Heart left ventricle (tissue), 16 donors: ENCODE measurements at regions not wholly inside any gene's neighbourhood (a gene's known extent, or its start where the extent isn't known, plus 50 kb on each side); places are given as distances from the start of the nearest gene placed in this dataset.

Source experiments
- ATAC-seq, 4 donors: fragments of 200-7000 bp; cut with Tn5 transposase; one replicate each; pipeline ENCODE4 v1.9.1; 2020 to 2022; ENCODE audit warnings: moderate library complexity in 4 of 4, mild to moderate bottlenecking in 3 of 4, moderate number of reproducible peaks in 1 of 4
- DNase-seq, 5 donors: peaks; one replicate each; pipeline ENCODE4 v3.0.0-alpha.2; 2020
- H3K27ac ChIP-seq, 12 donors: fragments of 200-600 bp; sonication (generic) in 4 of 12; one replicate each; pipeline versions ENCODE4 v1.5.0 to v1.8.0; 2016 to 2022; ENCODE audit warnings: mild to moderate bottlenecking in 2 of 12
- H3K27me3 ChIP-seq, 9 donors: fragments of 200-600 bp; sonication (generic) in 2 of 9; one replicate each; pipeline versions ENCODE4 v1.5.1 to v1.8.0; 2016 to 2022; ENCODE audit warnings: mild to moderate bottlenecking in 3 of 9
- H3K36me3 ChIP-seq, 9 donors: fragments of 200-600 bp; sonication (generic) in 2 of 9; one replicate each; pipeline versions ENCODE4 v1.5.0 to v1.8.0; 2018 to 2022; ENCODE audit warnings: mild to moderate bottlenecking in 2 of 9
- H3K4me1 ChIP-seq, 12 donors: fragments of 200-600 bp; sonication (generic) in 4 of 12; one replicate each; pipeline versions ENCODE4 v1.5.0 to v1.8.0; 2016 to 2022; ENCODE audit warnings: mild to moderate bottlenecking in 3 of 12
- H3K4me3 ChIP-seq, 12 donors: fragments of 200-600 bp; sonication (generic) in 4 of 12; one replicate each; pipeline versions ENCODE4 v1.5.0 to v1.8.0; 2017 to 2022; ENCODE audit warnings: mild to moderate bottlenecking in 9 of 12, moderate library complexity in 4 of 12
- H3K9me3 ChIP-seq, 12 donors: fragments of 200-600 bp; sonication (generic) in 4 of 12; one replicate each; pipeline versions ENCODE4 v1.5.0 to v1.8.0; 2016 to 2022; ENCODE audit warnings: mild to moderate bottlenecking in 1 of 12
- CTCF ChIP-seq, 12 donors: fragments of 200-600 bp; sonication (generic) in 4 of 12; IDR thresholded peaks; one replicate each; pipeline versions ENCODE4 v1.5.0 to v1.8.0; 2018 to 2022; ENCODE audit warnings: antibody characterized with exemption in 12 of 12, mild to moderate bottlenecking in 5 of 12
- POLR2A ChIP-seq, 2 donors: fragments of 450-650 bp; IDR thresholded peaks; one replicate each; pipeline ENCODE4 v1.6.1; 2017; ENCODE audit warnings: antibody characterized with exemption in 2 of 2, mild to moderate bottlenecking in 2 of 2, moderate library complexity in 2 of 2
- WGBS, 4 donors: extraction: QIAGEN DNeasy Blood & Tissue Kit in 2 of 4; methylation state at CpG; one replicate each; pipeline versions ENCODE4 v1.1.5 to v1.1.7; 2013 to 2018; 5-methylcytosine and 5-hydroxymethylcytosine counted together
- intact Hi-C, 10 donors: fragments of 100-400 bp; cut with DNase I; formaldehyde crosslinking; loops; one replicate each; pipeline versions ENCODE4 v1.11.1 to v1.14.2; 2022
- donor health status: ischemic (EF 13 %, LVEDD 7.1; RV severe dilation, severe dysfunction).
- donor health status: healthy with polysubstance abuse.
- donor health status: DM: no; HTN: yes; CAD: no.
- donor health status: DM: no; HTN: no; CAD: no.
- donor health status: ischemic (EF 25% LVEDD 6.9; RV normal size, moderate dysfunction).
- donor health status: ischemic (EF 25% LVEDD 5.7; RV mildly dilated, moderate dysfunction).
- donor health status: healthy.
- donor health status: DM: yes; HTN: yes; CAD: no.
- donor health status: ischemic (EF 35%, LVEDD 5.7; RV mildly dilated, moderate dysfunction).
- donor health status: nonischemic (EF 11% LVEDD 7.7; RV severe dilation, severe dysfunction).
- donor health status: DM: yes; HTN: yes; CAD: no.
- donor health status: PGD.
- donor health status: ischemic (EF 29% LVEDD 5.4; RV normal size, mild dysfunction).
- donor health status: nonischemic (EF 23%, LVEDD 6.1; RV moderate dilation, normal function).

DNA sequence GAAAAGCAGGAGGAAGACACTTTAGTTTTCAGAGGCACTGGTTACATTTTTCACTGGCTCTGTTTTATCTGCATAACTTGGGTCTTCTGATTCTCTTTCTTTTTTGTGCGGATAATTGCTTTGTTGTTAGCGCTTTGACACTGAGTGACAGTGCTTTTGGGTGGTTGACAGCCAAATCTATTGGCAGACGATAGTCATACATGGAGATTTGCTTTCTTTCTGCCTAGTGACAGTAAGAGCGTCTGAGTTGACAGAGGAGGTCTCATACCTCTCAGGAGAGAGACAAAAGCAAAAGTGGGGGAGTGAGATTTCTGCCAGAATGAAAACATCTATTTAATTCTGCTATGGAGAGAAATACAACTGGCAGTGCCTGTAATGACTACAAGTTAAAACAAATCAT lies 2278.0 kb upstream of the WWC1 start:
- no peaks in the 10 kb centered on the region for H3K4me1 ChIP-seq
- H3K36me3 ChIP-seq: no peaks in the 10 kb centered on the region
- no peak overlapping the region for H3K4me3 ChIP-seq
- H3K27ac ChIP-seq: no peak overlapping the region
- H3K9me3 ChIP-seq: peaks cover 0 to 3% (median 0%) of the 10 kb centered on the region in 12 donors
- no peak for DNase-seq
- no peaks in the 10 kb centered on the region for H3K27me3 ChIP-seq
- ATAC-seq: no peak
- no peak for TF ChIP-seq CTCF (IDR thresholded peaks at IDR 0.05)
- no peak for TF ChIP-seq POLR2A (IDR thresholded peaks at IDR 0.05)
- intact Hi-C loops: no loop called here
- 54 to 66% (median 65%) methylated on average over 4 of the region's 4 CpGs for WGBS, 4 donors

DNA sequence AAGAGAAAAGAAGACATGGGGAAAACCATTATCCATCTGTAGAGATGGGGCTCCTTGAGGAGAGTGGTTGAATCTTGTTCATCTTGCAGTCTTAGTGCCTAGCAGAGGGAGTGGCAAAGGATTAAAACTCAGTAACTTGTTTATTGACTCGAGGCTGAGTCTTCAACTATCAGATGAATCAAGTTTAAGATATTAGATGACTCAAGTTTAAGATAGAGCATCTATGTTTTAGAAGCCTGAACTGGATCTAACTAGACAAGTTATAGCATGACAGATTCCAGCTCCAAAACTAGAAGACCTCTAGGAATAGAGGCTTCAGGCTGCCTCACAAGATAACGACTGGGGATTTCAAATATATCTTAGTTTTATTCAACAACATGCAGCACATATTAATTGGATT lies 2277.2 kb upstream of the WWC1 start:
- ATAC-seq: no peak
- Histone ChIP-seq H3K27me3 (no peaks in the 10 kb centered on the region), H3K27ac (no peak overlapping the region), H3K9me3 (peaks cover 0 to 3% (median 0%) of the 10 kb centered on the region in 12 donors), H3K36me3 (no peaks in the 10 kb centered on the region), H3K4me3 (no peak overlapping the region), H3K4me1 (no peaks in the 10 kb centered on the region)
- WGBS, 4 donors: 53 to 65% (median 58%) methylated on average over 2 of the region's 2 CpGs
- TF ChIP-seq CTCF (IDR thresholded peaks at IDR 0.05) (no peak), POLR2A (IDR thresholded peaks at IDR 0.05) (no peak)
- intact Hi-C loops: no loop called here
- no peak for DNase-seq

GRCh38 chr5:166018716-166019115 lies 2272.7 kb upstream of the WWC1 start:
- DNase-seq (no peak), ATAC-seq (no peak)
- intact Hi-C loops: no loop called here
- Histone ChIP-seq H3K36me3 (no peaks in the 10 kb centered on the region), H3K4me3 (no peak overlapping the region), H3K27me3 (no peaks in the 10 kb centered on the region), H3K27ac (no peak overlapping the region), H3K9me3 (peaks cover 0 to 3% (median 0%) of the 10 kb centered on the region in 12 donors), H3K4me1 (no peaks in the 10 kb centered on the region)
- 68 to 83% (median 70%) methylated on average over 1 of the region's 1 CpG for WGBS, 4 donors
- TF ChIP-seq CTCF (IDR thresholded peaks at IDR 0.05): no peak
- no peak for TF ChIP-seq POLR2A (IDR thresholded peaks at IDR 0.05)

DNA sequence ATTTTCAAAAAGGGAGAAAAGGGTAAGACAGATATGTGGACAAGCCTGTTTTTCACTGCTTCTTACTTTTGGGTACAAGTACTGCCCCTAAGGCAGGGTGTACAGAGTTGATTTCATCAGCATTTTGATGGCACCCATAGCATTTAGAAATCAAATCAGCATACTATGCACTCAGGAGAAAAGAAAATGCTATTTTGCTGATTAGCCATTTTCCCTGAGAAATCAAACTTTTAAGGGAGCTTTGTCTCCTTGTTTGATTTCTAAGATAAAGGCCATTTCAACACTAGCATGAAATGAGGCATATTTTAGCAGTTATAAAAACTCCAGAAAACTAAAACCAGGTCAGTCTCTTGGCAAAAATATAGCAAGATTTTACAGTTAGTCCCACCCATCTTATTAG lies 2269.4 kb upstream of the WWC1 start:
- ATAC-seq: no peak

More for the DNA sequence above, 2269.4 kb upstream of the WWC1 start:
- TF ChIP-seq POLR2A (IDR thresholded peaks at IDR 0.05) (no peak), CTCF (IDR thresholded peaks at IDR 0.05) (no peak)
- no peaks in the 10 kb centered on the region for H3K36me3 ChIP-seq
- no peak overlapping the region for H3K4me3 ChIP-seq
- DNase-seq: no peak
- H3K4me1 ChIP-seq: no peaks in the 10 kb centered on the region
- intact Hi-C loops: no loop called here
- no peaks in the 10 kb centered on the region for H3K9me3 ChIP-seq
- H3K27ac ChIP-seq: no peak overlapping the region
- H3K27me3 ChIP-seq: no peaks in the 10 kb centered on the region
